ENCODE measurements at regions not wholly inside any gene's neighbourhood (a gene's known extent, or its start where the extent isn't known, plus 50 kb on each side); places are given as distances from the start of the nearest gene placed in this dataset.
A peak's percentile ranks its signal among the peaks of the same experiment; 100 is the strongest.

DNA sequence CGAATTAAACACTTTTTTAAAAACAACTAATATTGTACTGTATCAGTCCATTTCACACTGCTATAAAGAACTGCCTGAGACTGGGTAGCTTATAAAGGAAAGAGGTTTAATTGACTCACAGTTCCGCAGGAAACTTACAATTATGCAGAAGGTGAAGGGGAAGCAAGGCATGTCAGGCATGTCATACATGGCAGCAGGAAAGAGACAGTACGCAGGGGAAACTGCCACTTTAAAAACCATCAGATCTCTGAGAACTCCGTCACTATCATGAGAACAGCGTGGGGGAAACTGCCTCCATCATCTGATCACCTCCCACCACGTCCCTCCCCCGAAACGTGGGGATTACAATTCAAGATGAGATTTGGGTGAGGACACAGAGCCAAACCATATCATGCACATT lies 162.8 kb upstream of the TPM1 start:
- H3K4me1 ChIP-seq (ENCODE audit: insufficient read depth): peaks cover 13% of the 10 kb centered on the region
- H4K20me1 ChIP-seq (ENCODE audit: insufficient read depth, poor library complexity, severe bottlenecking): no peaks in the 10 kb centered on the region
- no peak for DNase-seq (ENCODE audit: low spot score)
- TF ChIP-seq EZH2 (IDR thresholded peaks at IDR 0.05; ENCODE audit: borderline replicate concordance) (no peak), EZH2phosphoT487 (IDR thresholded peaks at IDR 0.05; ENCODE audit: low read depth, severe bottlenecking, unreplicated experiment) (no peak)
- TF ChIP-seq, protein P1, sequence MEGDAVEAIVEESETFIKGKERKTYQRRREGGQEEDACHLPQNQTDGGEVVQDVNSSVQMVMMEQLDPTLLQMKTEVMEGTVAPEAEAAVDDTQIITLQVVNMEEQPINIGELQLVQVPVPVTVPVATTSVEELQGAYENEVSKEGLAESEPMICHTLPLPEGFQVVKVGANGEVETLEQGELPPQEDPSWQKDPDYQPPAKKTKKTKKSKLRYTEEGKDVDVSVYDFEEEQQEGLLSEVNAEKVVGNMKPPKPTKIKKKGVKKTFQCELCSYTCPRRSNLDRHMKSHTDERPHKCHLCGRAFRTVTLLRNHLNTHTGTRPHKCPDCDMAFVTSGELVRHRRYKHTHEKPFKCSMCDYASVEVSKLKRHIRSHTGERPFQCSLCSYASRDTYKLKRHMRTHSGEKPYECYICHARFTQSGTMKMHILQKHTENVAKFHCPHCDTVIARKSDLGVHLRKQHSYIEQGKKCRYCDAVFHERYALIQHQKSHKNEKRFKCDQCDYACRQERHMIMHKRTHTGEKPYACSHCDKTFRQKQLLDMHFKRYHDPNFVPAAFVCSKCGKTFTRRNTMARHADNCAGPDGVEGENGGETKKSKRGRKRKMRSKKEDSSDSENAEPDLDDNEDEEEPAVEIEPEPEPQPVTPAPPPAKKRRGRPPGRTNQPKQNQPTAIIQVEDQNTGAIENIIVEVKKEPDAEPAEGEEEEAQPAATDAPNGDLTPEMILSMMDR (IDR thresholded peaks at IDR 0.05; ENCODE audit: poor library complexity): no peak
- H3K27me3 ChIP-seq: no peaks in the 10 kb centered on the region
- H3K27ac ChIP-seq: no peak overlapping the region
- no peak overlapping the region for H3K4me2 ChIP-seq
- WGBS (ENCODE audit: low lambda C conversion rate, missing lambda C conversion rate): 62% methylated on average over 8 of the region's 8 CpGs
- no peaks in the 10 kb centered on the region for H3K79me2 ChIP-seq
- no peaks in the 10 kb centered on the region for H3K9me3 ChIP-seq (ENCODE audit: low read depth)
- no peaks in the 10 kb centered on the region for H3K9me2 ChIP-seq (replicated peaks; ENCODE audit: insufficient read depth)
- H3K4me3 ChIP-seq: no peak overlapping the region
- H3K36me3 ChIP-seq (replicated peaks; ENCODE audit: insufficient read depth, low read depth): no peaks in the 10 kb centered on the region
- no peak overlapping the region for H2AFZ ChIP-seq

DNA sequence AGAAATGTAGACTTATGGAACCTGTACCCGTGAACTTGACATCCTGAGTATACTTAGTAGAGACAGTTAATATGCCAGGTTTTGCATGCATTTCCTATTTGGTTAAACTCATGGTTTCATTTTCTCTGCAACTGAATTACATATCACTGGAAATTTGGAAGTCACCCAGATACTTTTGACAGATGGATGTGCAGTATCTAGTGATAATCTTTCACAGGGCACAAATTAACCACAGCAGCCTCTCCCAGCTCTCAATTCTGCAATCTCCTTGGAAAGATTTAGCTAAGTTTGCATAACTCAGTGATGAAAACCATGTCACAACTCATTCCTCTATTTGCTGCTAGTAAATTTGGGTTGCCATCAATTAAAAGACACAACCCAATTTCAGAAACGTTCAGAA lies 162.3 kb upstream of the TPM1 start:
- Histone ChIP-seq H4K20me1 (ENCODE audit: insufficient read depth, poor library complexity, severe bottlenecking) (no peaks in the 10 kb centered on the region), H3K27ac (no peak overlapping the region), H2AFZ (no peak overlapping the region), H3K4me1 (ENCODE audit: insufficient read depth) (peaks cover 13% of the 10 kb centered on the region), H3K27me3 (no peaks in the 10 kb centered on the region), H3K4me2 (no peak overlapping the region), H3K4me3 (no peak overlapping the region), H3K79me2 (no peaks in the 10 kb centered on the region), H3K36me3 (replicated peaks; ENCODE audit: insufficient read depth, low read depth) (no peaks in the 10 kb centered on the region), H3K9me3 (ENCODE audit: low read depth) (no peaks in the 10 kb centered on the region), H3K9me2 (replicated peaks; ENCODE audit: insufficient read depth) (no peaks in the 10 kb centered on the region)
- TF ChIP-seq EZH2phosphoT487 (IDR thresholded peaks at IDR 0.05; ENCODE audit: low read depth, severe bottlenecking, unreplicated experiment): no peak
- TF ChIP-seq, protein P1 (IDR thresholded peaks at IDR 0.05; ENCODE audit: poor library complexity): no peak
- no peak for TF ChIP-seq EZH2 (IDR thresholded peaks at IDR 0.05; ENCODE audit: borderline replicate concordance)
- no peak for DNase-seq (ENCODE audit: low spot score)
- WGBS (ENCODE audit: low lambda C conversion rate, missing lambda C conversion rate): 60% methylated on average over 2 of the region's 2 CpGs

DNA sequence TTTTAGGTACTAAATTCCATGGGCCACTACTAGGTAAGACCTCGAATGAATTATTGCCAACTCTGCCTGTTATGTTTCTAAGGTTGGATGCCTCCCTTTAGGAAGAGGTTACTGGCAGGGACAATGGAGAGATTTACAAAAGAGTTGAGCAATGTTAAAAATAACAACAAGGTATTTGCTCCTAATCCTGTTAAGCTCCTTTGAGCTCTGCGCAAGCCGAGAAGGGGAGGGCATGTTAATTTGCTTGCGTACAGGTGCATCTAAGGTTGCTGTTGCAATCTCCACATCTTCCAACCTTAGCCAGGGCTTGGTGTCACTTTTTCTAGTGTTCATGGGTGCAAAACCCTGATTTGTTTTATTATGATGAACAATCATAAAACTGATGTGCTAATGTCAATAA lies 161.5 kb upstream of the TPM1 start:
- Histone ChIP-seq H3K4me1 (ENCODE audit: insufficient read depth) (peaks cover 13% of the 10 kb centered on the region), H2AFZ (no peak overlapping the region), H3K4me3 (no peak overlapping the region), H3K4me2 (no peak overlapping the region), H3K36me3 (replicated peaks; ENCODE audit: insufficient read depth, low read depth) (no peaks in the 10 kb centered on the region), H3K27ac (no peak overlapping the region), H3K9me2 (replicated peaks; ENCODE audit: insufficient read depth) (no peaks in the 10 kb centered on the region), H3K79me2 (no peaks in the 10 kb centered on the region), H4K20me1 (ENCODE audit: insufficient read depth, poor library complexity, severe bottlenecking) (no peaks in the 10 kb centered on the region), H3K27me3 (no peaks in the 10 kb centered on the region), H3K9me3 (ENCODE audit: low read depth) (no peaks in the 10 kb centered on the region)
- 75% methylated on average over 4 of the region's 4 CpGs for WGBS (ENCODE audit: low lambda C conversion rate, missing lambda C conversion rate)
- DNase-seq (ENCODE audit: low spot score): no peak
- TF ChIP-seq, protein P1 (IDR thresholded peaks at IDR 0.05; ENCODE audit: poor library complexity): no peak
- TF ChIP-seq EZH2phosphoT487 (IDR thresholded peaks at IDR 0.05; ENCODE audit: low read depth, severe bottlenecking, unreplicated experiment) (no peak), EZH2 (IDR thresholded peaks at IDR 0.05; ENCODE audit: borderline replicate concordance) (no peak)

DNA sequence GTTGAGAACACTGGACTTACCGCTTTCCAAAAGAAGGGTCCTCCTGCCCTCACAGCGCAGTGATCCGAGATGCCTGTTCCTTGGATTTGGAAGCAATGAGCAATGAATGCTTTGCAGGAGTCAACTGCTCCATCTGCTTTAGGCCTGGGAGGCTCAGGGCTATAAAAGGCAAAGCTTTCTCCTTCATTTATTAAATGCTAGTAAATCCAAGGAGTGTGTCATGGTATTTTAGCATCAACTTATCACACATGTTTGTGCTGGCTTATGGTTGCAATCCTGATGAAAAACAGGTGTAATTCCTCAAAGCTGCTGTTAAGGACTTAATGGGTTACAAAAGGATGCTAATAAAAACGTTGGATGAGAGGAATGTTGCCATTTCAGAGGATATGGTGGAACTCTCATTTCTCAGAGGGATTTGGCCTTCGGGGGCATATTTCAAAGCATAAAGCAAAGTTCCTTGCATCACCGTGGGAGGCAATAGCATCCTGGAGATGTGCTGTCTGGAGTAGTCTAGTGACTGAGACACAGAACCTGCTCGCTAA lies 158.5 kb upstream of the TPM1 start:
- Histone ChIP-seq H3K27ac (no peak overlapping the region), H3K79me2 (no peaks in the 10 kb centered on the region), H4K20me1 (ENCODE audit: insufficient read depth, poor library complexity, severe bottlenecking) (no peaks in the 10 kb centered on the region), H3K27me3 (no peaks in the 10 kb centered on the region), H2AFZ (no peak overlapping the region), H3K4me1 (ENCODE audit: insufficient read depth) (peaks cover 26% of the 10 kb centered on the region), H3K4me3 (no peak overlapping the region), H3K36me3 (replicated peaks; ENCODE audit: insufficient read depth, low read depth) (no peaks in the 10 kb centered on the region), H3K9me3 (ENCODE audit: low read depth) (no peaks in the 10 kb centered on the region), H3K9me2 (replicated peaks; ENCODE audit: insufficient read depth) (no peaks in the 10 kb centered on the region), H3K4me2 (no peak overlapping the region)
- TF ChIP-seq, protein P1 (IDR thresholded peaks at IDR 0.05; ENCODE audit: poor library complexity): peak; percentile 13
- no peak for TF ChIP-seq EZH2 (IDR thresholded peaks at IDR 0.05; ENCODE audit: borderline replicate concordance)
- no peak for DNase-seq (ENCODE audit: low spot score)
- 46% methylated on average over 7 of the region's 7 CpGs for WGBS (ENCODE audit: low lambda C conversion rate, missing lambda C conversion rate)
